ENCODE measurements at regions not wholly inside any gene's neighbourhood (a gene's known extent, or its start where the extent isn't known, plus 50 kb on each side); places are given as distances from the start of the nearest gene placed in this dataset.

DNA sequence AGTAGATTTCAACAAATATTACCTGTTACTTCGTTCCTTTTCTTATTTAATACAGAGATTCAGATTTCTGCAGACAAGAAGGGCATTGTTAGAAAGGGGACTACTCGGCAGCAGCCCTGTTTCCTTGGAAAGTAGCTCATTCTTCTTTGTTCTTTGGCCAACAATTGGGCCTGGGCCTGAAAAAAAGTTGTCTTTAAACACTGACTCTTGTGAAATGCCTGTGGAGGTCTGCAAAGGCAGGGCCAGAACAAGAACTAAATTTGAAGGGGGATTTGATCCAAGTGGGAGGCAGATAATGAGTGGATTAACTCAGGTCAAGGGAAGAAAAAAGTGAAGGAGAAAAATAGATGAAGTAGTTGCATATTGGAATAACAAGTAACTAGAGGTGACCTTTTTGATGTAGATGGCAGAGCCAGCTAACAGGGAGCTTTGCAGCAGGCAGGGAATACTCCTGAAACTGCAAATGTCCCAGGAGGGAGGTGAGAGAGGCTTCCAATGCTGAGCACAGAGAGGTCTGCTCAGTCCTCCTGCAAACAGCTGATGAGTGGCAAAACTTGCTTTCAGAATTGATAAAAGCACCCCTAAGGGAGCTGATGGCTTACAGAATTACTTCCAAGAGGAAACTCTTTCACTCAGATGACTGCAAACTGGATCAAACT lies 393.2 kb upstream of the HS3ST1 start:
- no peak for TF ChIP-seq POLR2AphosphoS5 (IDR thresholded peaks at IDR 0.05)
- TF ChIP-seq, protein P1, sequence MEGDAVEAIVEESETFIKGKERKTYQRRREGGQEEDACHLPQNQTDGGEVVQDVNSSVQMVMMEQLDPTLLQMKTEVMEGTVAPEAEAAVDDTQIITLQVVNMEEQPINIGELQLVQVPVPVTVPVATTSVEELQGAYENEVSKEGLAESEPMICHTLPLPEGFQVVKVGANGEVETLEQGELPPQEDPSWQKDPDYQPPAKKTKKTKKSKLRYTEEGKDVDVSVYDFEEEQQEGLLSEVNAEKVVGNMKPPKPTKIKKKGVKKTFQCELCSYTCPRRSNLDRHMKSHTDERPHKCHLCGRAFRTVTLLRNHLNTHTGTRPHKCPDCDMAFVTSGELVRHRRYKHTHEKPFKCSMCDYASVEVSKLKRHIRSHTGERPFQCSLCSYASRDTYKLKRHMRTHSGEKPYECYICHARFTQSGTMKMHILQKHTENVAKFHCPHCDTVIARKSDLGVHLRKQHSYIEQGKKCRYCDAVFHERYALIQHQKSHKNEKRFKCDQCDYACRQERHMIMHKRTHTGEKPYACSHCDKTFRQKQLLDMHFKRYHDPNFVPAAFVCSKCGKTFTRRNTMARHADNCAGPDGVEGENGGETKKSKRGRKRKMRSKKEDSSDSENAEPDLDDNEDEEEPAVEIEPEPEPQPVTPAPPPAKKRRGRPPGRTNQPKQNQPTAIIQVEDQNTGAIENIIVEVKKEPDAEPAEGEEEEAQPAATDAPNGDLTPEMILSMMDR (IDR thresholded peaks at IDR 0.05): no peak
